Right cardiac atrium (tissue), 5 donors: ENCODE measurements at regions not wholly inside any gene's neighbourhood (a gene's known extent, or its start where the extent isn't known, plus 50 kb on each side); places are given as distances from the start of the nearest gene placed in this dataset.
"Not testable (repeated sequence)": the region's sequence is repeated elsewhere in the genome, so short reads cannot be mapped to it uniquely, and the experiment has no call there.

ENCODE experiments used
- ATAC-seq, 2 donors: fragments of 200-7000 bp; cut with Tn5 transposase; one replicate each; pipeline versions ENCODE4 v1.8.0 to v1.9.1; 2020; ENCODE audit warnings: moderate library complexity in 2 of 2, mild to moderate bottlenecking in 1 of 2
- DNase-seq, 3 donors: peaks; one replicate each; pipeline ENCODE4 v3.0.0-alpha.2; 2020
- H3K27ac ChIP-seq: one replicate; pipeline ENCODE4 v1.5.1; 2013; ENCODE audit warnings: mild to moderate bottlenecking, low read length, control low read depth, moderate library complexity
- H3K27me3 ChIP-seq: one replicate; pipeline ENCODE4 v1.6.1; 2013; ENCODE audit not compliant: control insufficient read depth, insufficient read depth
- H3K4me1 ChIP-seq: one replicate; pipeline ENCODE4 v1.6.1; 2013; ENCODE audit warnings: low read length; ENCODE audit not compliant: control insufficient read depth, insufficient read depth
- H3K4me3 ChIP-seq: one replicate; pipeline ENCODE4 v1.5.1; 2013; ENCODE audit warnings: low read length, control low read depth
- H3K9me3 ChIP-seq: one replicate; pipeline ENCODE4 v1.6.1; 2013; ENCODE audit warnings: low read length; ENCODE audit not compliant: control insufficient read depth
- WGBS: extraction: QIAGEN DNeasy Blood & Tissue Kit; methylation state at CpG from one replicate; pipeline ENCODE4 v1.1.7; 2013; 5-methylcytosine and 5-hydroxymethylcytosine counted together
- intact Hi-C, 4 donors: fragments of 100-400 bp; cut with DNase I; formaldehyde crosslinking; loops; one replicate each; pipeline versions ENCODE4 v1.11.0 to v1.14.0; 2022 to 2023
- donor health status: healthy with polysubstance abuse.
- donor health status: DM: no; HTN: yes; CAD: no.
- donor health status: DM: no; HTN: no; CAD: no.
- donor health status: DM: no; HTN: yes; CAD: no; lungs with severe emphysema.
- donor health status: DM: yes; HTN: yes; CAD: no.

GRCh38 chr2:57460396-57461276 is 586.0 kb upstream of the VRK2 start:
- Histone ChIP-seq H3K4me1 (peaks cover 2% of the 10 kb centered on the region), H3K27ac (no peak overlapping the region)
- intact Hi-C loops: no loop called here

GRCh38 chr2:57461624-57462023 is 585.0 kb upstream of the VRK2 start:
- H3K4me1 ChIP-seq: peaks cover 2% of the 10 kb centered on the region
- H3K27ac ChIP-seq: no peak overlapping the region
- H3K4me3 ChIP-seq: no peak overlapping the region
- no peak for DNase-seq
- intact Hi-C loops: no loop called here
- no peaks in the 10 kb centered on the region for H3K27me3 ChIP-seq
- H3K9me3 ChIP-seq: no peaks in the 10 kb centered on the region
- ATAC-seq: no peak
- 63% methylated on average over 4 of the region's 4 CpGs for WGBS

More at GRCh38 chr2:57460396-57461276, 586.0 kb upstream of the VRK2 start:
- Histone ChIP-seq H3K4me3 (no peak overlapping the region), H3K27me3 (no peaks in the 10 kb centered on the region), H3K9me3 (no peaks in the 10 kb centered on the region)
- DNase-seq: no peak
- ATAC-seq: no peak
- WGBS: 75% methylated on average over 2 of the region's 2 CpGs

GRCh38 chr2:57465067-57465466 is 581.5 kb upstream of the VRK2 start:
- H3K9me3 ChIP-seq: no peaks in the 10 kb centered on the region
- 90% methylated on average over 6 of the region's 6 CpGs for WGBS
- no peak overlapping the region for H3K27ac ChIP-seq
- no peak for ATAC-seq
- no peak for DNase-seq
- H3K4me1 ChIP-seq: peaks cover 2% of the 10 kb centered on the region
- no peaks in the 10 kb centered on the region for H3K27me3 ChIP-seq
- no peak overlapping the region for H3K4me3 ChIP-seq
- intact Hi-C loops: no loop called here

GRCh38 chr2:57465967-57466366 is 580.6 kb upstream of the VRK2 start:
- intact Hi-C loops: no loop called here
- 37% methylated on average over 2 of the region's 2 CpGs for WGBS
- Histone ChIP-seq H3K27me3 (no peaks in the 10 kb centered on the region), H3K9me3 (no peaks in the 10 kb centered on the region), H3K27ac (no peak overlapping the region), H3K4me1 (peaks cover 2% of the 10 kb centered on the region), H3K4me3 (no peak overlapping the region)
- no peak for DNase-seq
- no peak for ATAC-seq

GRCh38 chr2:57475391-57475790 is 571.2 kb upstream of the VRK2 start:
- Histone ChIP-seq H3K27me3 (no peaks in the 10 kb centered on the region), H3K4me1 (no peaks in the 10 kb centered on the region), H3K9me3 (no peaks in the 10 kb centered on the region), H3K4me3 (no peak overlapping the region), H3K27ac (no peak overlapping the region)
- intact Hi-C loops: no loop called here
- WGBS: 79% methylated on average over 3 of the region's 3 CpGs
- no peak for ATAC-seq
- no peak for DNase-seq

- Histone ChIP-seq H3K27me3 (no peaks in the 10 kb centered on the region), H3K27ac (no peak overlapping the region), H3K9me3 (no peaks in the 10 kb centered on the region), H3K4me1 (no peaks in the 10 kb centered on the region), H3K4me3 (no peak overlapping the region)
- 89% methylated on average over 1 of the region's 1 CpG for WGBS
- no peak for ATAC-seq
- no peak for DNase-seq
- intact Hi-C loops: no loop called here
Measured at GRCh38 chr2:57479981-57480380, 566.6 kb upstream of the VRK2 start.

- Histone ChIP-seq H3K27ac (no peak overlapping the region), H3K27me3 (no peaks in the 10 kb centered on the region), H3K9me3 (no peaks in the 10 kb centered on the region), H3K4me1 (no peaks in the 10 kb centered on the region), H3K4me3 (no peak overlapping the region)
- ATAC-seq (no peak), DNase-seq (no peak)
- intact Hi-C loops: no loop called here
Measured at GRCh38 chr2:57488061-57488460, 558.5 kb upstream of the VRK2 start.

- no peaks in the 10 kb centered on the region for H3K4me1 ChIP-seq
- H3K4me3 ChIP-seq: no peak overlapping the region
- intact Hi-C loops: loop anchor here in 2 of 4 donors (10.0 kb wide), 1 partner anchor 1306 kb away; the partner anchor contains the start of gene CCDC85A (in 2 of the 2)
- H3K27me3 ChIP-seq: no peaks in the 10 kb centered on the region
- 75% methylated on average over 1 of the region's 1 CpG for WGBS
- no peak for DNase-seq
- no peaks in the 10 kb centered on the region for H3K9me3 ChIP-seq
- ATAC-seq: no peak
- H3K27ac ChIP-seq: no peak overlapping the region
Measured at GRCh38 chr2:57490741-57491140, 555.9 kb upstream of the VRK2 start.

GRCh38 chr2:57491213-57491612 is 555.4 kb upstream of the VRK2 start:
- no peaks in the 10 kb centered on the region for H3K27me3 ChIP-seq
- no peak for DNase-seq
- H3K4me1 ChIP-seq: no peaks in the 10 kb centered on the region
- H3K27ac ChIP-seq: no peak overlapping the region
- no peak for ATAC-seq
- H3K9me3 ChIP-seq: no peaks in the 10 kb centered on the region
- WGBS: 92% methylated on average over 3 of the region's 3 CpGs
- intact Hi-C loops: loop anchor here in 2 of 4 donors (10.0 kb wide), 1 partner anchor 1306 kb away; the partner anchor contains the start of gene CCDC85A (in 2 of the 2)
- H3K4me3 ChIP-seq: no peak overlapping the region

GRCh38 chr2:57493966-57494365 is 552.6 kb upstream of the VRK2 start:
- H3K9me3 ChIP-seq, H3K4me3 ChIP-seq, H3K4me1 ChIP-seq, ATAC-seq, H3K27me3 ChIP-seq, DNase-seq, H3K27ac ChIP-seq: not testable (repeated sequence)
- intact Hi-C loops: loop anchor here in 2 of 4 donors (10.0 kb wide), 1 partner anchor 1309 kb away; the partner anchor contains the start of gene CCDC85A (in 2 of the 2)
- WGBS: 67% methylated on average over 4 of the region's 4 CpGs

GRCh38 chr2:57497489-57498096 is 549.0 kb upstream of the VRK2 start:
- ATAC-seq (peak in 1 of 2 donors; percentile 33), DNase-seq (peak in 2 of 3 donors; percentile 16 to 40)
- WGBS: 23% methylated on average over 3 of the region's 3 CpGs
- Histone ChIP-seq H3K27me3 (no peaks in the 10 kb centered on the region), H3K4me1 (no peaks in the 10 kb centered on the region), H3K4me3 (no peak overlapping the region), H3K27ac (no peak overlapping the region), H3K9me3 (no peaks in the 10 kb centered on the region)
- intact Hi-C loops: loop anchor here in 3 of 4 donors (5.0 to 10.0 kb wide), 2 partner anchors 1313 to 1315 kb away; partner anchors contain the start of gene CCDC85A (in 3 of the 3)
